ENCODE measurements at regions not wholly inside any gene's neighbourhood (a gene's known extent, or its start where the extent isn't known, plus 50 kb on each side); places are given as distances from the start of the nearest gene placed in this dataset.

DNA sequence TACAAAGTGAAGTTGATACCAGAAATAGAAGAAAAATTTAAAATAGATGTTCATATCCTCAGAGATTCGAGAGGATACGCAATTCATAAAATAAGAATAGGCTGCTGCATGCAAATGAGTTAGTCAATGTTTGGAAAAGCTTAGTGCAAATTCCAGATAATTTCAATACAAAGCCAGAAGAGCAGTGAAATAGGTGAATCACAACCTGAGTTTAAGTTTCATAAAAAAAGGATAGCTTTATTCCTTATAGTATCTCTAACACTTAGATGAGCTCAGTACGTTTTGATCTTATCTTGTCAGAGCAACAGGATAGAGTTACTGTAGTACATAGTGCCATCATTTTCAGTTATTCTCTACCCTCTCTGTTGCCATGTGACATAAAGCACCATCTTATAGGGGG lies 653.4 kb upstream of the ZNF608 start:
- H2AFZ ChIP-seq (ENCODE audit: control insufficient read depth, low read depth, low read length) = no peak overlapping the region
- BruUV-seq (replicated peaks) = no TSS peak
- ChIA-PET CTCF (interaction anchor here (1.1 kb wide), 1 partner anchor 114 kb away, joined by 3 read pairs; no protein-coding TSS in a partner anchor), POLR2A (interaction anchor here (0.7 kb wide), 1 partner anchor 22 kb away, joined by 6 read pairs; no protein-coding TSS in a partner anchor), SMC1A (ENCODE audit: uncharacterized antibody, unreplicated experiment) (interaction anchor here (1.0 kb wide), 1 partner anchor 11 kb away, joined by 3 read pairs; no protein-coding TSS in a partner anchor), RAD21 (ENCODE audit: unreplicated experiment) (no interaction called here)
- H3K79me2 ChIP-seq (ENCODE audit: control insufficient read depth, insufficient read depth, low read length) = no peaks in the 10 kb centered on the region
- intact Hi-C loops (cut with micrococcal nuclease; ENCODE audit: unreplicated experiment) = no loop called here
- H3K9ac ChIP-seq (ENCODE audit: control insufficient read depth, insufficient read depth, low read length) = no peak overlapping the region
- no peak for DNase-seq (ENCODE audit: low read depth, low spot score)
- TF ChIP-seq, protein P1, sequence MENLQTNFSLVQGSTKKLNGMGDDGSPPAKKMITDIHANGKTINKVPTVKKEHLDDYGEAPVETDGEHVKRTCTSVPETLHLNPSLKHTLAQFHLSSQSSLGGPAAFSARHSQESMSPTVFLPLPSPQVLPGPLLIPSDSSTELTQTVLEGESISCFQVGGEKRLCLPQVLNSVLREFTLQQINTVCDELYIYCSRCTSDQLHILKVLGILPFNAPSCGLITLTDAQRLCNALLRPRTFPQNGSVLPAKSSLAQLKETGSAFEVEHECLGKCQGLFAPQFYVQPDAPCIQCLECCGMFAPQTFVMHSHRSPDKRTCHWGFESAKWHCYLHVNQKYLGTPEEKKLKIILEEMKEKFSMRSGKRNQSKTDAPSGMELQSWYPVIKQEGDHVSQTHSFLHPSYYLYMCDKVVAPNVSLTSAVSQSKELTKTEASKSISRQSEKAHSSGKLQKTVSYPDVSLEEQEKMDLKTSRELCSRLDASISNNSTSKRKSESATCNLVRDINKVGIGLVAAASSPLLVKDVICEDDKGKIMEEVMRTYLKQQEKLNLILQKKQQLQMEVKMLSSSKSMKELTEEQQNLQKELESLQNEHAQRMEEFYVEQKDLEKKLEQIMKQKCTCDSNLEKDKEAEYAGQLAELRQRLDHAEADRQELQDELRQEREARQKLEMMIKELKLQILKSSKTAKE (IDR thresholded peaks at IDR 0.05; ENCODE audit: low read depth, poor library complexity, severe bottlenecking) = no peak
- TF ChIP-seq EP300 (IDR thresholded peaks at IDR 0.05; ENCODE audit: borderline replicate concordance in 1 of 2, control insufficient read depth in 1 of 2, low read depth in 2 of 2, low read length in 2 of 2) (no peak), NR2C2 (IDR thresholded peaks at IDR 0.05; ENCODE audit: borderline replicate concordance, control insufficient read depth, insufficient read length, low read depth) (no peak), E2F8 (IDR thresholded peaks at IDR 0.05; ENCODE audit: low read depth, partially characterized antibody) (no peak), CREM (IDR thresholded peaks at IDR 0.05; ENCODE audit: low read depth) (no peak), NR2F1 (conservative IDR thresholded peaks at IDR 0.05) (no peak), JUNB (IDR thresholded peaks at IDR 0.05) (no peak), RUNX3 (IDR thresholded peaks at IDR 0.05; ENCODE audit: low read length) (no peak), DPF2 (IDR thresholded peaks at IDR 0.05) (no peak), ETV6 (conservative IDR thresholded peaks at IDR 0.05 in 1 of 2, IDR thresholded peaks at IDR 0.05 in 1 of 2; ENCODE audit: borderline replicate concordance in 1 of 2, low read depth in 1 of 2) (no peak), SIX5 (IDR thresholded peaks at IDR 0.05; ENCODE audit: low read depth, low read length, severe bottlenecking) (no peak), IKZF1 (conservative IDR thresholded peaks at IDR 0.05) (no peak), NFIC (IDR thresholded peaks at IDR 0.05; ENCODE audit: low read depth, low read length) (no peak), STAT1 (conservative IDR thresholded peaks at IDR 0.05) (no peak), YBX1 (IDR thresholded peaks at IDR 0.05) (no peak), MXI1 (IDR thresholded peaks at IDR 0.05; ENCODE audit: low read depth, low read length) (no peak)
- TF ChIP-seq, protein P2, sequence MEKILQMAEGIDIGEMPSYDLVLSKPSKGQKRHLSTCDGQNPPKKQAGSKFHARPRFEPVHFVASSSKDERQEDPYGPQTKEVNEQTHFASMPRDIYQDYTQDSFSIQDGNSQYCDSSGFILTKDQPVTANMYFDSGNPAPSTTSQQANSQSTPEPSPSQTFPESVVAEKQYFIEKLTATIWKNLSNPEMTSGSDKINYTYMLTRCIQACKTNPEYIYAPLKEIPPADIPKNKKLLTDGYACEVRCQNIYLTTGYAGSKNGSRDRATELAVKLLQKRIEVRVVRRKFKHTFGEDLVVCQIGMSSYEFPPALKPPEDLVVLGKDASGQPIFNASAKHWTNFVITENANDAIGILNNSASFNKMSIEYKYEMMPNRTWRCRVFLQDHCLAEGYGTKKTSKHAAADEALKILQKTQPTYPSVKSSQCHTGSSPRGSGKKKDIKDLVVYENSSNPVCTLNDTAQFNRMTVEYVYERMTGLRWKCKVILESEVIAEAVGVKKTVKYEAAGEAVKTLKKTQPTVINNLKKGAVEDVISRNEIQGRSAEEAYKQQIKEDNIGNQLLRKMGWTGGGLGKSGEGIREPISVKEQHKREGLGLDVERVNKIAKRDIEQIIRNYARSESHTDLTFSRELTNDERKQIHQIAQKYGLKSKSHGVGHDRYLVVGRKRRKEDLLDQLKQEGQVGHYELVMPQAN (conservative IDR thresholded peaks at IDR 0.05) = no peak
- TF ChIP-seq, protein P3, sequence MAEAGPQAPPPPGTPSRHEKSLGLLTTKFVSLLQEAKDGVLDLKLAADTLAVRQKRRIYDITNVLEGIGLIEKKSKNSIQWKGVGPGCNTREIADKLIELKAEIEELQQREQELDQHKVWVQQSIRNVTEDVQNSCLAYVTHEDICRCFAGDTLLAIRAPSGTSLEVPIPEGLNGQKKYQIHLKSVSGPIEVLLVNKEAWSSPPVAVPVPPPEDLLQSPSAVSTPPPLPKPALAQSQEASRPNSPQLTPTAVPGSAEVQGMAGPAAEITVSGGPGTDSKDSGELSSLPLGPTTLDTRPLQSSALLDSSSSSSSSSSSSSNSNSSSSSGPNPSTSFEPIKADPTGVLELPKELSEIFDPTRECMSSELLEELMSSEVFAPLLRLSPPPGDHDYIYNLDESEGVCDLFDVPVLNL (IDR thresholded peaks at IDR 0.05; ENCODE audit: low read depth, low read length) = no peak
- in situ Hi-C loops (cut with MboI) = no loop called here
- ATAC-seq = no peak
- H3K9me3 ChIP-seq (replicated peaks; ENCODE audit: control insufficient read depth, insufficient read depth, low read length) = no peaks in the 10 kb centered on the region; the same call in 2 of the 3 replicates
- H3K4me2 ChIP-seq (ENCODE audit: control insufficient read depth, insufficient read depth) = no peak overlapping the region
- no peaks in the 10 kb centered on the region for H4K20me1 ChIP-seq (ENCODE audit: control insufficient read depth, insufficient read depth)
- H3K4me3 ChIP-seq = no peak overlapping the region
- WGBS (ENCODE audit: insufficient coverage, insufficient replicate concordance, low lambda C conversion rate, missing lambda C conversion rate) = 23% methylated on average over 3 of the region's 3 CpGs
- no peak for FAIRE-seq
- no peaks in the 10 kb centered on the region for H3K4me1 ChIP-seq (ENCODE audit: control insufficient read depth, insufficient read depth, low read length)
- H3K36me3 ChIP-seq (ENCODE audit: control insufficient read depth in 2 of 2, insufficient read depth in 2 of 2, low read length in 1 of 2) = no peaks in the 10 kb centered on the region
- H3K27me3 ChIP-seq (replicated peaks in 1 of 2; ENCODE audit: control insufficient read depth in 2 of 2, insufficient read depth in 2 of 2, low read length in 1 of 2) = no peaks in the 10 kb centered on the region
- no peak overlapping the region for H3K27ac ChIP-seq (ENCODE audit: control insufficient read depth, insufficient read depth)

Data from GM12878 (cell line).